Sigmoid colon (tissue), 6 donors: ENCODE measurements at regions not wholly inside any gene's neighbourhood (a gene's known extent, or its start where the extent isn't known, plus 50 kb on each side); places are given as distances from the start of the nearest gene placed in this dataset.

ENCODE experiments used
- DNase-seq: peaks from one replicate; pipeline ENCODE4 v3.0.0-alpha.2; 2019
- H3K27ac ChIP-seq, 4 donors: fragments of 200-600 bp; sonication (generic); one replicate each; pipeline ENCODE4 v1.5.1; 2016 to 2019; ENCODE audit warnings: mild to moderate bottlenecking in 1 of 4
- H3K27me3 ChIP-seq, 3 donors: fragments of 200-600 bp; sonication (generic); one replicate each; pipeline ENCODE4 v1.5.1; 2019; ENCODE audit warnings: mild to moderate bottlenecking in 1 of 3
- H3K36me3 ChIP-seq, 4 donors: fragments of 200-600 bp; sonication (generic); one replicate each; pipeline ENCODE4 v1.5.1; 2016 to 2019
- H3K4me1 ChIP-seq, 4 donors: fragments of 200-600 bp; sonication (generic); one replicate each; pipeline ENCODE4 v1.5.1; 2017 to 2019
- H3K4me3 ChIP-seq, 4 donors: fragments of 200-600 bp; sonication (generic); one replicate each; pipeline ENCODE4 v1.5.1; 2017 to 2019; ENCODE audit warnings: mild to moderate bottlenecking in 2 of 4, moderate library complexity in 1 of 4
- H3K9me3 ChIP-seq, 4 donors: fragments of 200-600 bp in 3 of 4; sonication (generic) in 3 of 4; one replicate each; pipeline versions ENCODE4 v1.5.1 to v1.6.1; 2013 to 2019
- EP300 ChIP-seq, 4 donors: sonication (generic); formaldehyde crosslinking; IDR thresholded peaks; one replicate each; pipeline ENCODE4 v1.6.1; 2017; ENCODE audit warnings: antibody characterized with exemption in 4 of 4
- POLR2A ChIP-seq, 2 donors: fragments of 450-650 bp; IDR thresholded peaks; one replicate each; pipeline ENCODE4 v1.6.1; 2016; ENCODE audit warnings: antibody characterized with exemption in 2 of 2, mild to moderate bottlenecking in 2 of 2, moderate library complexity in 2 of 2
- POLR2AphosphoS5 ChIP-seq, 4 donors: sonication (generic); formaldehyde crosslinking; IDR thresholded peaks; one replicate each; pipeline ENCODE4 v1.6.1; 2017; ENCODE audit warnings: antibody characterized with exemption in 4 of 4
- WGBS, 2 donors: extraction: QIAGEN DNeasy Blood & Tissue Kit; methylation state at CpG; one replicate each; pipeline ENCODE4 v1.1.7; 2013; 5-methylcytosine and 5-hydroxymethylcytosine counted together
- intact Hi-C: fragments of 100-400 bp; cut with DNase I; formaldehyde crosslinking; loops from one replicate; pipeline ENCODE4 v1.15.1; 2023
- TF ChIP-seq, protein P1 (sequence below), 4 experiments: fragments of 450-650 bp in 3 of 4; fragments of 200-600 bp in 1 of 4; IDR thresholded peaks; one replicate each; pipeline ENCODE4 v1.5.1; 2016 to 2019; ENCODE audit warnings: antibody characterized with exemption in 4 of 4, mild to moderate bottlenecking in 3 of 4, moderate library complexity in 2 of 4
- donor health status: healthy with polysubstance abuse.
- donor health status: healthy.

DNA sequence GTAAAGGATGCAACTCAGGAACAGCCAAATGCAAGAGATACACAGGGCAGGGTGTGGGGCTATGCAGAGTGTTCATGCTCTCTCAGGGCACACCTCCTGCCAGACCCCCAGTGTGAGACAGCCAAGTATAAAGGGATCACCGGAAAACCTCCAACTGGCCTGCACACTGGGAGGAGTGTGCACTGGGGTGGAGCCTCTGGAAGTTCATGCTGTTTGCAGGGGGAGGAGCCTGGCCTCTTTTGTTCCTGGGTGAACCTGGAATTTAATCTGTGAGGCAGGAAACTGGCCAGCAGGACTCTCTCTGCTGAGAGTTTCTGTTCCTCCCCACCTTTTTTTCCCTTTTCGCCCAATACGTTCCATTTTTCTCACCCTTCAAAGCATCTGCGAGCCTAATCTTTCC lies 204.1 kb downstream of the WNT5A start:
- peaks cover 0 to 8% (median 3%) of the 10 kb centered on the region in 4 donors for H3K4me1 ChIP-seq
- no peaks in the 10 kb centered on the region for H3K9me3 ChIP-seq
- 92 to 95% methylated on average over 4 of the region's 4 CpGs for WGBS, 2 donors
- H3K27me3 ChIP-seq = no peaks in the 10 kb centered on the region
- H3K4me3 ChIP-seq = no peak overlapping the region
- H3K27ac ChIP-seq = no peak overlapping the region
- TF ChIP-seq EP300 (IDR thresholded peaks at IDR 0.05) = no peak
- no peak for TF ChIP-seq POLR2AphosphoS5 (IDR thresholded peaks at IDR 0.05)
- TF ChIP-seq, protein P1, sequence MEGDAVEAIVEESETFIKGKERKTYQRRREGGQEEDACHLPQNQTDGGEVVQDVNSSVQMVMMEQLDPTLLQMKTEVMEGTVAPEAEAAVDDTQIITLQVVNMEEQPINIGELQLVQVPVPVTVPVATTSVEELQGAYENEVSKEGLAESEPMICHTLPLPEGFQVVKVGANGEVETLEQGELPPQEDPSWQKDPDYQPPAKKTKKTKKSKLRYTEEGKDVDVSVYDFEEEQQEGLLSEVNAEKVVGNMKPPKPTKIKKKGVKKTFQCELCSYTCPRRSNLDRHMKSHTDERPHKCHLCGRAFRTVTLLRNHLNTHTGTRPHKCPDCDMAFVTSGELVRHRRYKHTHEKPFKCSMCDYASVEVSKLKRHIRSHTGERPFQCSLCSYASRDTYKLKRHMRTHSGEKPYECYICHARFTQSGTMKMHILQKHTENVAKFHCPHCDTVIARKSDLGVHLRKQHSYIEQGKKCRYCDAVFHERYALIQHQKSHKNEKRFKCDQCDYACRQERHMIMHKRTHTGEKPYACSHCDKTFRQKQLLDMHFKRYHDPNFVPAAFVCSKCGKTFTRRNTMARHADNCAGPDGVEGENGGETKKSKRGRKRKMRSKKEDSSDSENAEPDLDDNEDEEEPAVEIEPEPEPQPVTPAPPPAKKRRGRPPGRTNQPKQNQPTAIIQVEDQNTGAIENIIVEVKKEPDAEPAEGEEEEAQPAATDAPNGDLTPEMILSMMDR (IDR thresholded peaks at IDR 0.05) = no peak
- no peak for TF ChIP-seq POLR2A (IDR thresholded peaks at IDR 0.05)
- no peaks in the 10 kb centered on the region for H3K36me3 ChIP-seq
- DNase-seq = no peak
- intact Hi-C loops = no loop called here

DNA sequence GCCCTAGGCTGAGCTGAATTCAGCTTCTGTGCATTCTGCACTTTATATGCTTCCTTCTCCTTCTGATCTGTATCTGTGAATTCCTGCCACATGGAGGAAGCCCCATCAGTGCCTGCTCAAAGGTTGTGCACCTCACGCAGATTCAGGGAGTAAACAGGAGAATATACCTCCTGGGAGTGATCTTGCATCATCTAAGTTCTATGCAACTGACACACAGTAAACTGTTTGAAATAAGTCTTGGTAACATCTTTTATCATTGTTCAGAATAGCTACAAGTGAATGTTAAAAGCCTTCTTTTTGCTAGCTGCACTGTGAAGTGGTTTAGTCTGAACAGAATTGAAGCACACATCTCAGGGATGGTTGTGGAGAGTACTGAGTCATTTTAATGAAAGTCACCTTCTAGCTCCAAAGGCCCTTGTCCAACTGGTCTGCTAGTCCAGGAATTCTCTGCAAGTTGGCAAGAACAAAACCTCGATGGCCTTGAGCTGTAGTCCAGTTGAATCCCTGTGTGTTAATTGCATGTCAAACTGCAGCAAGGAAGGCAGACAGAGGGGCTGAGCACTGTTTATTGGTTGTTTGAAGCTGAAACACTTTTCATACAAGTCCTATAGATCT lies 215.0 kb downstream of the WNT5A start:
- 72 to 77% methylated on average over 2 of the region's 2 CpGs for WGBS, 2 donors
- no peak overlapping the region for H3K4me3 ChIP-seq
- intact Hi-C loops = no loop called here
- H3K9me3 ChIP-seq = no peaks in the 10 kb centered on the region
- no peaks in the 10 kb centered on the region for H3K27me3 ChIP-seq
- peaks cover 0 to 12% (median 0%) of the 10 kb centered on the region in 4 donors for H3K4me1 ChIP-seq
- no peaks in the 10 kb centered on the region for H3K36me3 ChIP-seq
- H3K27ac ChIP-seq = no peak overlapping the region
- no peak for DNase-seq
- TF ChIP-seq, protein P1 (IDR thresholded peaks at IDR 0.05) = no peak
- TF ChIP-seq POLR2AphosphoS5 (IDR thresholded peaks at IDR 0.05) = no peak
- TF ChIP-seq EP300 (IDR thresholded peaks at IDR 0.05) = no peak
- TF ChIP-seq POLR2A (IDR thresholded peaks at IDR 0.05) = no peak

DNA sequence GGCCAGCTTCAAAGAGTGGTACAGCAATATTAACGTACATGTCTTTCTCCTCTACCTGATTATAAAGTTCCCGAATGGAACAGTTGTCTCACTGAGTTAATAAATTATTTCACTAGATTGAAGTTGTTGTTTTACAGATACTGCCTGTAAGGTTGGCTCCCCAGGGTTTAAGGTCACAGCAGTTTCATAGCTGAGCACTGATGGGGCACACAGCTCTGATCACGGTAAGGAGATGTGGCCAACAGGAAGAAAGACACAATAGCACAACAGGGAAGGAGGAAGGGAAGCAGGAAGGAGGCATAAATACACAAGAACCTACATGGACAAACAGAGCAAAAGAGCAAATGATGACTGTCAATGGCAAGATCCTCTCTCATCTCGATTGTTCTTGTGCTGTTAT lies 215.6 kb downstream of the WNT5A start:
- 54 to 63% methylated on average over 4 of the region's 4 CpGs for WGBS, 2 donors
- Histone ChIP-seq H3K4me1 (peaks cover 0 to 12% (median 0%) of the 10 kb centered on the region in 4 donors), H3K27ac (no peak overlapping the region), H3K4me3 (no peak overlapping the region), H3K36me3 (no peaks in the 10 kb centered on the region), H3K9me3 (no peaks in the 10 kb centered on the region), H3K27me3 (no peaks in the 10 kb centered on the region)
- TF ChIP-seq EP300 (IDR thresholded peaks at IDR 0.05) (no peak), POLR2AphosphoS5 (IDR thresholded peaks at IDR 0.05) (no peak), POLR2A (IDR thresholded peaks at IDR 0.05) (no peak)
- TF ChIP-seq, protein P1 (IDR thresholded peaks at IDR 0.05) = no peak
- intact Hi-C loops = no loop called here
- no peak for DNase-seq

DNA sequence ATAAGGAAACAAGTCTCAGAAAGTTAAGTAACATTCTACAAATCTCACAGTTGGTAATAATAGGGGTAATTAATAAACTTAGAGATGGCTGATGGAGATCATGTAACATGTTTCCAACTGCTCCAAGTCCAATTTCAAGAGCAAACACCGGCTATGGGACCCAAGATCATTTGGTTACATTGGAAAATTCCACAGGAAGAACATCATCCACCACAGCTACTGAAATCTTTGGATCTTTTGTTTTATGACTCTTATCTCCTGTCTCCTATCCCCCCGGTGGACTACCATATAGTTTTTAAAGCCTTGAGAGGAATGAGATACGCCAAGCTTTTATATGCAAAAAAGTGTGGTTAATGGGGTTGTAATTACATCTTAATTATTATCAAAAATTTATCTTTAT lies 216.1 kb downstream of the WNT5A start:
- no peak for DNase-seq
- TF ChIP-seq POLR2AphosphoS5 (IDR thresholded peaks at IDR 0.05) = no peak
- TF ChIP-seq, protein P1 (IDR thresholded peaks at IDR 0.05) = no peak
- TF ChIP-seq EP300 (IDR thresholded peaks at IDR 0.05) = no peak
- no peak for TF ChIP-seq POLR2A (IDR thresholded peaks at IDR 0.05)
- Histone ChIP-seq H3K4me1 (peaks cover 0 to 12% (median 0%) of the 10 kb centered on the region in 4 donors), H3K27me3 (no peaks in the 10 kb centered on the region), H3K27ac (no peak overlapping the region), H3K9me3 (no peaks in the 10 kb centered on the region), H3K36me3 (no peaks in the 10 kb centered on the region), H3K4me3 (no peak overlapping the region)
- intact Hi-C loops = no loop called here
- WGBS, 2 donors = 46 to 48% methylated on average over 3 of the region's 3 CpGs

DNA sequence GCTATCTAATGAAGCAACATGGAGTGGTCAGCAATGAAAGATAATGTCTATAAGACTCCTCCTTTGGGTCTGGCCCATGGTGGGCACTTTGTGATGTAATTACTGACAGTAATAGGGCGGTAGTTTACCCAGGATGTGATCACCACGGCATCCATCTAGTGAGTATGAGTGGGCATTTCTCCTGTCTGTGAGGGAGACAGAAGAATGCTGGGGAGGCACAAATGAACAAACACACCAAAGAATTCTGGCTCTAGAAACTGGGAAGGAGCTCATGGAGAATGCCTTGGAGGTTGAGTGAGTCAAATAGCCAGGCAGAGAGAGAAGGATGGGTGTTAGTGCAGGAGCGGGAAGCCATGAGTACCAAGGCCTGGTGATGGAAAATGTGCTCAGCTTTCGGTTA lies 217.5 kb downstream of the WNT5A start:
- H3K36me3 ChIP-seq = no peaks in the 10 kb centered on the region
- no peak overlapping the region for H3K4me3 ChIP-seq
- H3K9me3 ChIP-seq = no peaks in the 10 kb centered on the region
- intact Hi-C loops = no loop called here
- H3K4me1 ChIP-seq = peaks cover 0 to 22% (median 0%) of the 10 kb centered on the region in 4 donors
- WGBS, 2 donors = 91 to 94% methylated on average over 4 of the region's 4 CpGs
- no peaks in the 10 kb centered on the region for H3K27me3 ChIP-seq
- H3K27ac ChIP-seq = no peak overlapping the region
- TF ChIP-seq POLR2A (IDR thresholded peaks at IDR 0.05) = no peak
- no peak for TF ChIP-seq POLR2AphosphoS5 (IDR thresholded peaks at IDR 0.05)
- TF ChIP-seq, protein P1 (IDR thresholded peaks at IDR 0.05) = no peak
- TF ChIP-seq EP300 (IDR thresholded peaks at IDR 0.05) = no peak
- DNase-seq = no peak
